ENCODE measurements at regions not wholly inside any gene's neighbourhood (a gene's known extent, or its start where the extent isn't known, plus 50 kb on each side); places are given as distances from the start of the nearest gene placed in this dataset.

DNA sequence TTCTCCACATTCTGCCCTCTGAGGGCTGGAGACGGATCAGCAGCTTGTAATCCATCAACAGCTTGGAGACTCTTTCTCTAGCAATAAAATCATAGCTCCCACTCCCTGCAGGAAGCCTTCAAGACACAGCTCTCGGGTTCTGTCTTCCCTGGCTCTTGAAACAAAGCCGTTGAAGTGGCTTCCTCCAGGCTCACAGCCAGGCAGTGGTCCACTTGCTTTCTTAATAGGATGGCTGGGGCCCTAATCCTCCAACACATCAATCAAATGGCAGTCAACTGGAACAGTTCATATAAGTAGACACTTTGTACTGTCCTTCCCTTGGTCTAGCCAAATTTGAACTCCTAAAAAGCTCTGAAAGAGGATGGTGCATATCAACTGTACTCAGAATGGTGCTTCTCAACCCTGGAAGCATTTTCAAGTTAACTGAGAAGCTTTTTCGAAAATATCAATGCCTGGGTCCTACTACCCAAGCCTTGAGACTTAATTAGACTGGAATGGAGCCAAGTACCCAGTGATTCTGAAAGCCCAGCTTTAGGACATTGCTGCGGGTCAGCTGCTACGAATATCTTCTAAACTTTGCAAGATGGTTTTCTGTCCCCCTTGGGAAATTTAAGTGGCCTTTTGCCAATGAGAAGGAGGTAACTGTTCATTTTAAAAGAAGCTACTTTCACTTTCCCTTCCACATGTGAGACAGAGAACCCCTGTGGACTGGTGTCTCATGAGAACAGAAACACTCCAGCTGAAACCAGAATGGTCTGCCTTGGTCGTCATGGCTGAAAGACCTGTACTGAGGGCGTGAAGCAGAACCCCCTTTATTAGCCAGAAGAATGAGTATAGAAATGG, 74.7 kb downstream of the SC5D start:
- H3K79me2 ChIP-seq (ENCODE audit: control insufficient read depth, insufficient read depth, low read length), result no peaks in the 10 kb centered on the region
- intact Hi-C loops (cut with micrococcal nuclease) (no loop called here), dilution Hi-C loops (cut with MboI; ENCODE audit: extremely low pct_ligation_motif_present, low sequenced_read_pairs) (no loop called here)
- no peaks in the 10 kb centered on the region for H3K36me3 ChIP-seq (ENCODE audit: control insufficient read depth in 2 of 2, extremely low read depth in 1 of 2, insufficient read depth in 2 of 2, low read length in 2 of 2)
- no peaks in the 10 kb centered on the region for H3K27me3 ChIP-seq (ENCODE audit: control insufficient read depth in 2 of 2, insufficient read depth in 2 of 2, low read length in 2 of 2)
- TF ChIP-seq, protein P1, sequence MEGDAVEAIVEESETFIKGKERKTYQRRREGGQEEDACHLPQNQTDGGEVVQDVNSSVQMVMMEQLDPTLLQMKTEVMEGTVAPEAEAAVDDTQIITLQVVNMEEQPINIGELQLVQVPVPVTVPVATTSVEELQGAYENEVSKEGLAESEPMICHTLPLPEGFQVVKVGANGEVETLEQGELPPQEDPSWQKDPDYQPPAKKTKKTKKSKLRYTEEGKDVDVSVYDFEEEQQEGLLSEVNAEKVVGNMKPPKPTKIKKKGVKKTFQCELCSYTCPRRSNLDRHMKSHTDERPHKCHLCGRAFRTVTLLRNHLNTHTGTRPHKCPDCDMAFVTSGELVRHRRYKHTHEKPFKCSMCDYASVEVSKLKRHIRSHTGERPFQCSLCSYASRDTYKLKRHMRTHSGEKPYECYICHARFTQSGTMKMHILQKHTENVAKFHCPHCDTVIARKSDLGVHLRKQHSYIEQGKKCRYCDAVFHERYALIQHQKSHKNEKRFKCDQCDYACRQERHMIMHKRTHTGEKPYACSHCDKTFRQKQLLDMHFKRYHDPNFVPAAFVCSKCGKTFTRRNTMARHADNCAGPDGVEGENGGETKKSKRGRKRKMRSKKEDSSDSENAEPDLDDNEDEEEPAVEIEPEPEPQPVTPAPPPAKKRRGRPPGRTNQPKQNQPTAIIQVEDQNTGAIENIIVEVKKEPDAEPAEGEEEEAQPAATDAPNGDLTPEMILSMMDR (IDR thresholded peaks at IDR 0.05; ENCODE audit: extremely low read depth in 1 of 2, insufficient read depth in 1 of 2, low read depth in 1 of 2, low read length in 2 of 2), result no peak
- TF ChIP-seq FOS (IDR thresholded peaks at IDR 0.05; ENCODE audit: borderline replicate concordance, insufficient read depth, low read length) (no peak), POLR2AphosphoS5 (IDR thresholded peaks at IDR 0.05; ENCODE audit: insufficient read depth, low read depth, low read length) (no peak), EZH2 (IDR thresholded peaks at IDR 0.05; ENCODE audit: borderline replicate concordance, low read depth, low read length, severe bottlenecking) (no peak), POLR2A (IDR thresholded peaks at IDR 0.05; ENCODE audit: low read depth, low read length) (no peak), GATA2 (IDR thresholded peaks at IDR 0.05; ENCODE audit: insufficient read depth, insufficient read length, low read depth, low read length) (no peak), JUN (IDR thresholded peaks at IDR 0.05; ENCODE audit: borderline replicate concordance, insufficient read depth, insufficient read length, low read depth) (no peak), MYC (IDR thresholded peaks at IDR 0.05; ENCODE audit: low read depth, low read length) (no peak)
- TF ChIP-seq, protein P2, sequence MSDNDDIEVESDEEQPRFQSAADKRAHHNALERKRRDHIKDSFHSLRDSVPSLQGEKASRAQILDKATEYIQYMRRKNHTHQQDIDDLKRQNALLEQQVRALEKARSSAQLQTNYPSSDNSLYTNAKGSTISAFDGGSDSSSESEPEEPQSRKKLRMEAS (IDR thresholded peaks at IDR 0.05; ENCODE audit: insufficient read depth, insufficient read length), result no peak
- H3K27ac ChIP-seq (ENCODE audit: insufficient read depth, low read depth, low read length), result no peak overlapping the region
- DNase-seq (ENCODE audit: low read depth, low spot score) (no peak), FAIRE-seq (no peak)
- ChIA-PET POLR2A (no interaction called here), CTCF (interaction anchor here (1.0 kb wide), 1 partner anchor 1139 kb away, joined by 3 read pairs; no protein-coding TSS in a partner anchor)
- BruUV-seq (replicated peaks), result no TSS peak
- no peaks in the 10 kb centered on the region for H3K4me1 ChIP-seq (ENCODE audit: control insufficient read depth, extremely low read depth, insufficient read depth, low read length)
- no peak overlapping the region for H2AFZ ChIP-seq (ENCODE audit: low read depth, low read length)
- H3K9me3 ChIP-seq (replicated peaks; ENCODE audit: control insufficient read depth, insufficient read depth, low read length), result no peaks in the 10 kb centered on the region
- no peak overlapping the region for H3K4me3 ChIP-seq (replicated peaks in 1 of 3; ENCODE audit: insufficient read depth in 1 of 3, low read depth in 1 of 3, low read length in 3 of 3)
- no peaks in the 10 kb centered on the region for H3K9me1 ChIP-seq (replicated peaks; ENCODE audit: control insufficient read depth, extremely low read depth, insufficient read depth, low read length)
- H4K20me1 ChIP-seq (replicated peaks; ENCODE audit: control insufficient read depth, extremely low read depth, insufficient read depth, low read length), result no peaks in the 10 kb centered on the region
- H3K4me2 ChIP-seq (ENCODE audit: insufficient read depth, low read length), result no peak overlapping the region
- no peak overlapping the region for H3K9ac ChIP-seq (replicated peaks; ENCODE audit: extremely low read depth, insufficient read depth, low read length)
